Activated T-helper 1 cell treated with anti-CD3 and anti-CD28 coated beads, Interleukin-12 subunit alpha, Interleukin-12 subunit beta, Interleukin-2, Interleukin-4 antibody, amounts not matched to agents 30 ng/mL and 10 ng/mL and 1 ng/mL, durations not matched to agents 14 hours and 24 hours and 36 hours (primary cell): ENCODE measurements at regions not wholly inside any gene's neighbourhood (a gene's known extent, or its start where the extent isn't known, plus 50 kb on each side); places are given as distances from the start of the nearest gene placed in this dataset.

Source experiments
- DNase-seq: peaks from one replicate; pipeline ENCODE4 v3.0.0; 2021; ENCODE audit warnings: low spot score
- H3K27ac Mint-ChIP-seq: one replicate; pipeline ENCODE4 v1.8.0; 2021; ENCODE audit warnings: mild to moderate bottlenecking, mixed read lengths
- H3K27me3 Mint-ChIP-seq: one replicate; pipeline ENCODE4 v1.8.0; 2022; ENCODE audit warnings: mild to moderate bottlenecking, moderate library complexity, mixed read lengths; ENCODE audit not compliant: insufficient read depth
- H3K36me3 Mint-ChIP-seq: one replicate; pipeline ENCODE4 v1.8.0; 2021; ENCODE audit warnings: low read depth, mixed read lengths
- H3K4me1 Mint-ChIP-seq: one replicate; pipeline ENCODE4 v1.8.0; 2021; ENCODE audit warnings: low read depth, mixed read lengths
- H3K4me3 Mint-ChIP-seq: one replicate; pipeline ENCODE4 v1.8.0; 2021; ENCODE audit warnings: mild to moderate bottlenecking, moderate library complexity, mixed read lengths
- H3K9me3 Mint-ChIP-seq: one replicate; pipeline ENCODE4 v1.8.0; 2021; ENCODE audit warnings: mixed read lengths
- intact Hi-C: fragments of 100-400 bp; cut with micrococcal nuclease; formaldehyde crosslinking; loops from one replicate; pipeline ENCODE4 v1.15.1; 2024

- H3K4me3 Mint-ChIP-seq, result no peak overlapping the region
- no peaks in the 10 kb centered on the region for H3K36me3 Mint-ChIP-seq
- DNase-seq, result no peak
- H3K27me3 Mint-ChIP-seq, result no peaks in the 10 kb centered on the region
- H3K27ac Mint-ChIP-seq, result no peak overlapping the region
- intact Hi-C loops, result no loop called here
- peaks cover 6% of the 10 kb centered on the region for H3K9me3 Mint-ChIP-seq
- no peaks in the 10 kb centered on the region for H3K4me1 Mint-ChIP-seq
Measured at GRCh38 chr3:22284559-22284958, 533.5 kb upstream of the ZNF385D start.

- Mint-ChIP-seq H3K4me3 (no peak overlapping the region), H3K27ac (no peak overlapping the region), H3K9me3 (no peaks in the 10 kb centered on the region), H3K4me1 (no peaks in the 10 kb centered on the region), H3K27me3 (no peaks in the 10 kb centered on the region), H3K36me3 (no peaks in the 10 kb centered on the region)
- DNase-seq, result no peak
- intact Hi-C loops, result no loop called here
Measured at GRCh38 chr3:22288756-22289155, 537.7 kb upstream of the ZNF385D start.

- intact Hi-C loops, result no loop called here
Measured at GRCh38 chr3:22292681-22293080, 541.7 kb upstream of the ZNF385D start.

GRCh38 chr3:22296601-22297000 lies 545.6 kb upstream of the ZNF385D start:
- H3K36me3 Mint-ChIP-seq, result no peaks in the 10 kb centered on the region
- intact Hi-C loops, result no loop called here

More at GRCh38 chr3:22292681-22293080, 541.7 kb upstream of the ZNF385D start:
- no peaks in the 10 kb centered on the region for H3K27me3 Mint-ChIP-seq
- no peak overlapping the region for H3K4me3 Mint-ChIP-seq
- no peaks in the 10 kb centered on the region for H3K9me3 Mint-ChIP-seq
- DNase-seq, result no peak
- H3K4me1 Mint-ChIP-seq, result no peaks in the 10 kb centered on the region
- no peaks in the 10 kb centered on the region for H3K36me3 Mint-ChIP-seq
- H3K27ac Mint-ChIP-seq, result no peak overlapping the region

GRCh38 chr3:22297436-22297835 lies 546.4 kb upstream of the ZNF385D start:
- intact Hi-C loops, result no loop called here
- no peaks in the 10 kb centered on the region for H3K9me3 Mint-ChIP-seq
- no peak overlapping the region for H3K4me3 Mint-ChIP-seq
- H3K27ac Mint-ChIP-seq, result no peak overlapping the region
- no peaks in the 10 kb centered on the region for H3K36me3 Mint-ChIP-seq
- H3K27me3 Mint-ChIP-seq, result no peaks in the 10 kb centered on the region
- no peaks in the 10 kb centered on the region for H3K4me1 Mint-ChIP-seq
- DNase-seq, result no peak

More at GRCh38 chr3:22296601-22297000, 545.6 kb upstream of the ZNF385D start:
- Mint-ChIP-seq H3K4me3 (no peak overlapping the region), H3K9me3 (no peaks in the 10 kb centered on the region), H3K4me1 (no peaks in the 10 kb centered on the region), H3K27me3 (no peaks in the 10 kb centered on the region), H3K27ac (no peak overlapping the region)
- DNase-seq, result no peak

GRCh38 chr3:22306454-22306853 lies 555.4 kb upstream of the ZNF385D start:
- Mint-ChIP-seq H3K4me1 (no peaks in the 10 kb centered on the region), H3K4me3 (no peak overlapping the region), H3K36me3 (no peaks in the 10 kb centered on the region), H3K9me3 (peaks cover 6% of the 10 kb centered on the region), H3K27ac (no peak overlapping the region), H3K27me3 (no peaks in the 10 kb centered on the region)
- intact Hi-C loops, result no loop called here
- DNase-seq, result no peak

- intact Hi-C loops, result no loop called here
- Mint-ChIP-seq H3K4me1 (no peaks in the 10 kb centered on the region), H3K36me3 (no peaks in the 10 kb centered on the region), H3K27ac (no peak overlapping the region), H3K4me3 (no peak overlapping the region), H3K9me3 (no peaks in the 10 kb centered on the region), H3K27me3 (no peaks in the 10 kb centered on the region)
- no peak for DNase-seq
Measured at GRCh38 chr3:22308871-22309270, 557.9 kb upstream of the ZNF385D start.

GRCh38 chr3:22315925-22316324 lies 564.9 kb upstream of the ZNF385D start:
- Mint-ChIP-seq H3K4me3 (no peak overlapping the region), H3K9me3 (no peaks in the 10 kb centered on the region), H3K27me3 (no peaks in the 10 kb centered on the region), H3K36me3 (no peaks in the 10 kb centered on the region), H3K27ac (no peak overlapping the region), H3K4me1 (no peaks in the 10 kb centered on the region)
- no peak for DNase-seq
- intact Hi-C loops, result no loop called here

- intact Hi-C loops, result no loop called here
- Mint-ChIP-seq H3K27ac (no peak overlapping the region), H3K4me3 (no peak overlapping the region), H3K36me3 (no peaks in the 10 kb centered on the region), H3K27me3 (no peaks in the 10 kb centered on the region), H3K4me1 (no peaks in the 10 kb centered on the region), H3K9me3 (no peaks in the 10 kb centered on the region)
- DNase-seq, result no peak
Measured at GRCh38 chr3:22318325-22318724, 567.3 kb upstream of the ZNF385D start.

GRCh38 chr3:22319446-22319845 lies 568.4 kb upstream of the ZNF385D start:
- Mint-ChIP-seq H3K36me3 (no peaks in the 10 kb centered on the region), H3K27ac (no peak overlapping the region), H3K4me3 (no peak overlapping the region), H3K27me3 (no peaks in the 10 kb centered on the region), H3K4me1 (no peaks in the 10 kb centered on the region), H3K9me3 (no peaks in the 10 kb centered on the region)
- no peak for DNase-seq
- intact Hi-C loops, result no loop called here

GRCh38 chr3:22322861-22323260 lies 571.9 kb upstream of the ZNF385D start:
- H3K4me1 Mint-ChIP-seq, result no peaks in the 10 kb centered on the region
- H3K4me3 Mint-ChIP-seq, result no peak overlapping the region
- H3K27me3 Mint-ChIP-seq, result no peaks in the 10 kb centered on the region
- H3K36me3 Mint-ChIP-seq, result no peaks in the 10 kb centered on the region
- no peak for DNase-seq
- H3K27ac Mint-ChIP-seq, result no peak overlapping the region
- no peaks in the 10 kb centered on the region for H3K9me3 Mint-ChIP-seq
- intact Hi-C loops, result no loop called here

- Mint-ChIP-seq H3K27me3 (no peaks in the 10 kb centered on the region), H3K27ac (no peak overlapping the region)
- intact Hi-C loops, result no loop called here
Measured at GRCh38 chr3:22326305-22326704, 575.3 kb upstream of the ZNF385D start.

GRCh38 chr3:22334996-22335395 lies 584.0 kb upstream of the ZNF385D start:
- H3K27ac Mint-ChIP-seq, result no peak overlapping the region
- intact Hi-C loops, result no loop called here
- no peaks in the 10 kb centered on the region for H3K36me3 Mint-ChIP-seq

More at GRCh38 chr3:22326305-22326704, 575.3 kb upstream of the ZNF385D start:
- Mint-ChIP-seq H3K9me3 (no peaks in the 10 kb centered on the region), H3K36me3 (no peaks in the 10 kb centered on the region), H3K4me3 (no peak overlapping the region), H3K4me1 (no peaks in the 10 kb centered on the region)
- DNase-seq, result no peak

GRCh38 chr3:22349215-22349851 lies 598.3 kb upstream of the ZNF385D start:
- no peaks in the 10 kb centered on the region for H3K4me1 Mint-ChIP-seq
- no peaks in the 10 kb centered on the region for H3K36me3 Mint-ChIP-seq
- no peak overlapping the region for H3K27ac Mint-ChIP-seq
- intact Hi-C loops, result no loop called here
- no peak for DNase-seq
- H3K27me3 Mint-ChIP-seq, result no peaks in the 10 kb centered on the region
- no peaks in the 10 kb centered on the region for H3K9me3 Mint-ChIP-seq
- H3K4me3 Mint-ChIP-seq, result no peak overlapping the region

More at GRCh38 chr3:22334996-22335395, 584.0 kb upstream of the ZNF385D start:
- H3K9me3 Mint-ChIP-seq, result no peaks in the 10 kb centered on the region
- H3K4me1 Mint-ChIP-seq, result no peaks in the 10 kb centered on the region
- DNase-seq, result no peak
- no peak overlapping the region for H3K4me3 Mint-ChIP-seq
- H3K27me3 Mint-ChIP-seq, result no peaks in the 10 kb centered on the region
